ENCODE measurements at regions not wholly inside any gene's neighbourhood (a gene's known extent, or its start where the extent isn't known, plus 50 kb on each side); places are given as distances from the start of the nearest gene placed in this dataset.
"Not testable (repeated sequence)": the region's sequence is repeated elsewhere in the genome, so short reads cannot be mapped to it uniquely, and the experiment has no call there.

- FAIRE-seq = peak; percentile 83
Measured at GRCh38 chr12:107607464-107608392, 77.9 kb upstream of the PWP1 start.

- not testable (repeated sequence) for FAIRE-seq
Measured at GRCh38 chr12:107608779-107609178, 76.8 kb upstream of the PWP1 start.

- no peak for FAIRE-seq
Measured at GRCh38 chr12:107610021-107610859, 75.4 kb upstream of the PWP1 start.

GRCh38 chr12:107612508-107612907, 73.1 kb upstream of the PWP1 start:
- FAIRE-seq = no peak

GRCh38 chr12:107616941-107617340, 68.7 kb upstream of the PWP1 start:
- no peak for FAIRE-seq

GRCh38 chr12:107618106-107618505, 67.5 kb upstream of the PWP1 start:
- no peak for FAIRE-seq

- no peak for FAIRE-seq
Measured at GRCh38 chr12:107619831-107620230, 65.8 kb upstream of the PWP1 start.

- no peak for FAIRE-seq
Measured at GRCh38 chr12:107622001-107622400, 63.6 kb upstream of the PWP1 start.

GRCh38 chr12:107624493-107624892, 61.1 kb upstream of the PWP1 start:
- FAIRE-seq = no peak

GRCh38 chr12:107631715-107632114, 53.9 kb upstream of the PWP1 start:
- no peak for FAIRE-seq

GRCh38 chr12:107632246-107632645, 53.4 kb upstream of the PWP1 start:
- no peak for FAIRE-seq

- no peak for FAIRE-seq
Measured at GRCh38 chr12:107634530-107634929, 51.1 kb upstream of the PWP1 start.

GRCh38 chr12:107635139-107635538, 50.5 kb upstream of the PWP1 start:
- FAIRE-seq = no peak
